ENCODE measurements at regions not wholly inside any gene's neighbourhood (a gene's known extent, or its start where the extent isn't known, plus 50 kb on each side); places are given as distances from the start of the nearest gene placed in this dataset.
"Not testable (repeated sequence)": the region's sequence is repeated elsewhere in the genome, so short reads cannot be mapped to it uniquely, and the experiment has no call there.

DNA sequence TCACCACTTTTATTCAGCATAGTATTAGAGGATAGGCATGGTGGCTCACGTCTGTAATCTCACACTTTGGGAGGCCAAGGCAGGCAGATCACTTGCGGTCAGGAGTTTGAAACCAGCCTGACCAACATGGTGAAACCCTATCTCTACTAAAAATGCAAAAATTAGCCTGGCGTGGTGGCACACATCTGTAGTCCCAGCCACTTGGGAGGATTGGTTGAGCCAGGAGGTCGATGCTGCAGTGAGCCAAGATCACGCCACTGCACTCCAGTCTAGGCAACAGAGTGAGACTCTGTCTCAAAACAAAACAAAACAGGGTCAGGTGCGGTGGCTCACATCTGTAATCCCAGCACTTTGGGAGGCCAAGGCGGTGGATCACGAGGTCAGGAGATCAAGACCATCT, 190.3 kb upstream of the SFSWAP start:
- TF ChIP-seq, protein P1, sequence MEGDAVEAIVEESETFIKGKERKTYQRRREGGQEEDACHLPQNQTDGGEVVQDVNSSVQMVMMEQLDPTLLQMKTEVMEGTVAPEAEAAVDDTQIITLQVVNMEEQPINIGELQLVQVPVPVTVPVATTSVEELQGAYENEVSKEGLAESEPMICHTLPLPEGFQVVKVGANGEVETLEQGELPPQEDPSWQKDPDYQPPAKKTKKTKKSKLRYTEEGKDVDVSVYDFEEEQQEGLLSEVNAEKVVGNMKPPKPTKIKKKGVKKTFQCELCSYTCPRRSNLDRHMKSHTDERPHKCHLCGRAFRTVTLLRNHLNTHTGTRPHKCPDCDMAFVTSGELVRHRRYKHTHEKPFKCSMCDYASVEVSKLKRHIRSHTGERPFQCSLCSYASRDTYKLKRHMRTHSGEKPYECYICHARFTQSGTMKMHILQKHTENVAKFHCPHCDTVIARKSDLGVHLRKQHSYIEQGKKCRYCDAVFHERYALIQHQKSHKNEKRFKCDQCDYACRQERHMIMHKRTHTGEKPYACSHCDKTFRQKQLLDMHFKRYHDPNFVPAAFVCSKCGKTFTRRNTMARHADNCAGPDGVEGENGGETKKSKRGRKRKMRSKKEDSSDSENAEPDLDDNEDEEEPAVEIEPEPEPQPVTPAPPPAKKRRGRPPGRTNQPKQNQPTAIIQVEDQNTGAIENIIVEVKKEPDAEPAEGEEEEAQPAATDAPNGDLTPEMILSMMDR (IDR thresholded peaks at IDR 0.05), result not testable (repeated sequence)
- not testable (repeated sequence) for TF ChIP-seq POLR2A (IDR thresholded peaks at IDR 0.05)
